ENCODE measurements at regions not wholly inside any gene's neighbourhood (a gene's known extent, or its start where the extent isn't known, plus 50 kb on each side); places are given as distances from the start of the nearest gene placed in this dataset.

GRCh38 chr22:34070531-34070930, 150.3 kb upstream of the LARGE1 start:
- dilution Hi-C loops (cut with MboI; ENCODE audit: extremely low pct_ligation_motif_present, low sequenced_read_pairs) (no loop called here), intact Hi-C loops (cut with micrococcal nuclease) (no loop called here)
- ChIA-PET POLR2A (no interaction called here), CTCF (no interaction called here)
- no TSS peak for BruUV-seq (replicated peaks)
- Histone ChIP-seq H3K9me3 (replicated peaks; ENCODE audit: control insufficient read depth, insufficient read depth, low read length) (peaks cover 15% of the 10 kb centered on the region), H3K4me1 (ENCODE audit: control insufficient read depth, extremely low read depth, insufficient read depth, low read length) (no peaks in the 10 kb centered on the region), H2AFZ (ENCODE audit: low read depth, low read length) (no peak overlapping the region), H3K9ac (replicated peaks; ENCODE audit: extremely low read depth, insufficient read depth, low read length) (no peak overlapping the region), H3K9me1 (replicated peaks; ENCODE audit: control insufficient read depth, extremely low read depth, insufficient read depth, low read length) (no peaks in the 10 kb centered on the region), H3K27me3 (ENCODE audit: control insufficient read depth in 2 of 2, insufficient read depth in 2 of 2, low read length in 2 of 2) (no peaks in the 10 kb centered on the region), H3K4me3 (replicated peaks in 1 of 3; ENCODE audit: insufficient read depth in 1 of 3, low read depth in 1 of 3, low read length in 3 of 3) (no peak overlapping the region), H3K4me2 (ENCODE audit: insufficient read depth, low read length) (no peak overlapping the region), H3K27ac (ENCODE audit: insufficient read depth, low read depth, low read length) (no peak overlapping the region), H3K36me3 (ENCODE audit: control insufficient read depth in 2 of 2, extremely low read depth in 1 of 2, insufficient read depth in 2 of 2, low read length in 2 of 2) (no peaks in the 10 kb centered on the region), H4K20me1 (replicated peaks; ENCODE audit: control insufficient read depth, extremely low read depth, insufficient read depth, low read length) (no peaks in the 10 kb centered on the region), H3K79me2 (ENCODE audit: control insufficient read depth, insufficient read depth, low read length) (no peaks in the 10 kb centered on the region)
- TF ChIP-seq FOS (IDR thresholded peaks at IDR 0.05; ENCODE audit: borderline replicate concordance, insufficient read depth, low read length) = no peak
- TF ChIP-seq EZH2 (IDR thresholded peaks at IDR 0.05; ENCODE audit: borderline replicate concordance, low read depth, low read length, severe bottlenecking) = no peak
- no peak for TF ChIP-seq GATA2 (IDR thresholded peaks at IDR 0.05; ENCODE audit: insufficient read depth, insufficient read length, low read depth, low read length)
- TF ChIP-seq MYC (IDR thresholded peaks at IDR 0.05; ENCODE audit: low read depth, low read length) = no peak
- no peak for TF ChIP-seq JUN (IDR thresholded peaks at IDR 0.05; ENCODE audit: borderline replicate concordance, insufficient read depth, insufficient read length, low read depth)
- TF ChIP-seq MAX (IDR thresholded peaks at IDR 0.05; ENCODE audit: insufficient read depth, insufficient read length) = no peak
- no peak for TF ChIP-seq POLR2A (IDR thresholded peaks at IDR 0.05; ENCODE audit: low read depth, low read length)
- TF ChIP-seq, protein P1, sequence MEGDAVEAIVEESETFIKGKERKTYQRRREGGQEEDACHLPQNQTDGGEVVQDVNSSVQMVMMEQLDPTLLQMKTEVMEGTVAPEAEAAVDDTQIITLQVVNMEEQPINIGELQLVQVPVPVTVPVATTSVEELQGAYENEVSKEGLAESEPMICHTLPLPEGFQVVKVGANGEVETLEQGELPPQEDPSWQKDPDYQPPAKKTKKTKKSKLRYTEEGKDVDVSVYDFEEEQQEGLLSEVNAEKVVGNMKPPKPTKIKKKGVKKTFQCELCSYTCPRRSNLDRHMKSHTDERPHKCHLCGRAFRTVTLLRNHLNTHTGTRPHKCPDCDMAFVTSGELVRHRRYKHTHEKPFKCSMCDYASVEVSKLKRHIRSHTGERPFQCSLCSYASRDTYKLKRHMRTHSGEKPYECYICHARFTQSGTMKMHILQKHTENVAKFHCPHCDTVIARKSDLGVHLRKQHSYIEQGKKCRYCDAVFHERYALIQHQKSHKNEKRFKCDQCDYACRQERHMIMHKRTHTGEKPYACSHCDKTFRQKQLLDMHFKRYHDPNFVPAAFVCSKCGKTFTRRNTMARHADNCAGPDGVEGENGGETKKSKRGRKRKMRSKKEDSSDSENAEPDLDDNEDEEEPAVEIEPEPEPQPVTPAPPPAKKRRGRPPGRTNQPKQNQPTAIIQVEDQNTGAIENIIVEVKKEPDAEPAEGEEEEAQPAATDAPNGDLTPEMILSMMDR (IDR thresholded peaks at IDR 0.05; ENCODE audit: extremely low read depth in 1 of 2, insufficient read depth in 1 of 2, low read depth in 1 of 2, low read length in 2 of 2) = no peak
- no peak for TF ChIP-seq POLR2AphosphoS5 (IDR thresholded peaks at IDR 0.05; ENCODE audit: insufficient read depth, low read depth, low read length)
- no peak for DNase-seq (ENCODE audit: low read depth, low spot score)
- no peak for FAIRE-seq

Data from endothelial cell of umbilical vein (primary cell).